Right renal pelvis (tissue), 4 donors: ENCODE measurements at regions not wholly inside any gene's neighbourhood (a gene's known extent, or its start where the extent isn't known, plus 50 kb on each side); places are given as distances from the start of the nearest gene placed in this dataset.
"Not testable (repeated sequence)": the region's sequence is repeated elsewhere in the genome, so short reads cannot be mapped to it uniquely, and the experiment has no call there.

Source experiments
- DNase-seq, 4 donors: peaks; one replicate each; pipeline ENCODE4 v3.0.0-alpha.2; 2013; ENCODE audit warnings: low read depth in 4 of 4, low spot score in 3 of 4, missing footprints in 1 of 4

GRCh38 chr1:157410457-157410856 is 141.9 kb downstream of the FCRL5 start:
- no peak for DNase-seq

DNA sequence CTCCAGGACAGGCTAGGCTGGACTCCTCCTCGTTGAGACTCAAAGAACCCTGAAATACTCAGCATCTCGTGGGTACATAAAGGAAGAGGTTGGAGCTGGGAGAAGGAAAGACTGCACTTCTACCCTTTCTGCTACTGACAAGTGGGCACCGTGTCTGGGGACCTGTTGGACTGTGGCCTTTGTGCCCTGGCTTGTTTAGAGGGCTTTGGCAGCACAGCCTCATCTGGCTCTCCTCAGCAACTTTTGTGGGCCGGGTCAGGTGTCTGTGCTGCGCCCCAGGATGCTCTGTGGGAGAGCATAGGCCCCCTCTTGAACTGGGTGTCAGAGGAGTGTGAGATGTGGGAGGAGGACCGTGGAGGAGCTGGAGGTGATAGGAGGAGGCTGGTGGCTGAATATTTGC is 142.4 kb downstream of the FCRL5 start:
- no peak for DNase-seq

- no peak for DNase-seq
These were observed 144.3 kb downstream of the FCRL5 start for GRCh38 chr1:157407917-157408525.

DNA sequence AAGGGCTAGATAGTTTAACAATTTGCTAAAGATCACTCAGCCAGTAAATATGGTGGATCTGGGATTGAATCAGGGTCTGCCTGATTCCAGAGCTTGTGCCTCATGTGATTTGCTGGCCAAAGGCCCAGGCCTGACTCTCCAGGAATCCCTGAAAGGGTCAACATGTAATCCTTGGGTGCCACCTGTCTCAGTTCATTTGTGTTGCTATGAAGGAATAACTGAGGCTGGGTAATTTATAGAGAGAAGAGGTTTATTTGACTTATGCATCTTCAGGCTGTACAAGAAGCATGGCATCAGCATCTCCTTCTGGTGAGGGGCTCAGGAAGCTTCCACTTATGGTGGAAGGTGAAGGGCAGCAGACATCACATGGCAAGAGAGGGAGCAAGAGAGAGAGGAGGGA is 144.9 kb downstream of the FCRL5 start:
- DNase-seq: no peak

DNA sequence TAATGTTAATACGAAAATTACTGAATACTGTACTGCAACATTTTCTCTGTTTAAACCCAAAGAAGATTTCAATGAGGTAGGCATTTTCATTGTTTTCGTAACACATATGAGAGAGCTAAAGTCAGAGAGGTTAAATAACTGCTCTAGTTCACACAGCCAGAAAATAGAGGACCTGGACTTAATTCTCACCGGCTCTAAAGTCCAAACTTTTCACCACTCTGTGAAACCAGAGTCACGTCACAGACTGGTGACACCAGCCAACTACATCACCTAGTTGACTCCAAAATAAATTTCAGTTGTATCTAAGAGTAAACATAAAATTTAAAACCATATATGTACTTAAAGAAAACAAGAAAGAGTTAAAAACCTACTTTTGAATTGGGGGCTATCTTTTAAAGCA is 146.7 kb downstream of the FCRL5 start:
- DNase-seq: no peak

GRCh38 chr1:157404614-157405013 is 147.7 kb downstream of the FCRL5 start:
- no peak for DNase-seq

DNA sequence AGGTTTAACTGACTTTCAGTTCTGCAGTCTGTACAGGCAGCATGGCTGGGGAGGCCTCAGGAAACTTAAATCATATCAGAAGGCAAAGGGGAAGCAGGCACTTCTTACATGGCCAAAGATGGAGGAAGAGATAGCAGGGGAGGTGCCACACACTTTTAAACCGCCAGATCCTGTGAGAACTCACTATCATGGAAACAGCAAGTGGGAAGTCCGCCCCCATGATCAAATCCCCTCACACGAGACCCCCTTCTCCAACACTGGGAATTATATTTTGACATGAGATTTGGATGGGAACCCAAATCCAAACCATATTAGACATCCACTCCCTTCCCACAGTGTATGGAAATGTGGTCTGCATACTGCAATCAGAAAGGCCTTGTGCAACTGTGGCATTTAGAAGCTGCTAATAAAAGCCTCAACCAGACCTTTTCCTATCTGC is 148.2 kb downstream of the FCRL5 start:
- DNase-seq: no peak

DNA sequence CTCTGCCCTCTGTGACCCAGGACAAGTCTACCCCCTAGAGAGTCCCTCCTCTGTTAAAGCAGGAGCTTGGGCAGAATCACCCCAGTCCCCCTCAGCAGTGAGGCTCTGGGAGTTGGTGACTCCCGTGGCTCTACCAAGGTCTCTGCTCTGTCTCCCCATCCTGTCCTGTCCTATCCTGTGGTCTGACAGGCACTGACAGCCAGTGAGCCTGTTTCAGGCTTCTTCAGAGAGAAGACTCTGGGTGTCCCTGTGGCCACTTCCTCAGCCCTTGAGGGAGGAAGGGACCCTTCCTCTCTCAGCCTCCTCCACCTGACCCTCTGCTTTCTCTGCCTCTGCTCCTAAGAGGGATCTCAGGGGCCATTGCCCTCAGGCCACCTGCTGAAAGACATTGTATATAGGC is 148.7 kb downstream of the FCRL5 start:
- no peak for DNase-seq

DNA sequence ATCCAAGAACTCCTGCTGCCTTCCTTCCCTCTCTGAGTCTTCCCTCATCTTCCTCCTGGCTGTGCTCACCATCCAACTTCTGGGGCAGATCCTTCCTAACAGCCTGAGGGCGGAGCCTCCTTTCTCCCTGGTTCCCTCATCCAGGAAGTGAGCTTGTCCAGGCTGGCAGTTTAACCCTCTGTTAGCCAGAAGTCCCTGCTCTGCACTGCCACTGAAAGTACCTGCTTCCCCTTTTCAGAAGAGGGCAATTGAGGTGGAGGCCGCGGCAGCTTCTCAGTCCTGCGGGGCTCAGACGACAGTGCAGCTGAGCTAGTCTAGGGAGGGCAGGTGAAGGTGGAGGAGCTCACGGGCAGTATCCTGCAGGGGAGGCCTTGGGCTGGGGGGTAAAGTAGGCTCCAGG is 149.1 kb downstream of the FCRL5 start:
- DNase-seq: no peak

GRCh38 chr1:157400766-157401165 is 151.5 kb downstream of the FCRL5 start:
- DNase-seq: no peak

DNA sequence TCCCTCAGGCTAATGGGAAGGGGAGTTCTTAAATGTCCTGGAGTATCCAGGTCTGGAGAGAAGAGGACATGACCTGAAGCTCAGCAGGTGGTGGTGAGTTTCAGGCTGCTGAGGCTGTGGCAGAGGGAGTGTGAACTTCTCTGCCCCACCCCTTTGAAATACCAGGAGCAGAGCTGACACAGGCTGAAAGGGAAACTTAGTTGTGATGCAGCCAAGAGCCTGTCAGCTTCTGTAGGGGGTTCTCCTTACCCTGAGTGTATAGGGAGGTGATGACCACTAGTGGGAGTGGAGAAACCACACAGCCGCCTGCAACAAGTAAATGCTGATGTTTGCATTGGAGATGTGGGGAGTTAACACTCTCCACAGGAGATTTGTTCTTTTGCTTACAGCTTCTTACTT is 152.3 kb downstream of the FCRL5 start:
- no peak for DNase-seq

DNA sequence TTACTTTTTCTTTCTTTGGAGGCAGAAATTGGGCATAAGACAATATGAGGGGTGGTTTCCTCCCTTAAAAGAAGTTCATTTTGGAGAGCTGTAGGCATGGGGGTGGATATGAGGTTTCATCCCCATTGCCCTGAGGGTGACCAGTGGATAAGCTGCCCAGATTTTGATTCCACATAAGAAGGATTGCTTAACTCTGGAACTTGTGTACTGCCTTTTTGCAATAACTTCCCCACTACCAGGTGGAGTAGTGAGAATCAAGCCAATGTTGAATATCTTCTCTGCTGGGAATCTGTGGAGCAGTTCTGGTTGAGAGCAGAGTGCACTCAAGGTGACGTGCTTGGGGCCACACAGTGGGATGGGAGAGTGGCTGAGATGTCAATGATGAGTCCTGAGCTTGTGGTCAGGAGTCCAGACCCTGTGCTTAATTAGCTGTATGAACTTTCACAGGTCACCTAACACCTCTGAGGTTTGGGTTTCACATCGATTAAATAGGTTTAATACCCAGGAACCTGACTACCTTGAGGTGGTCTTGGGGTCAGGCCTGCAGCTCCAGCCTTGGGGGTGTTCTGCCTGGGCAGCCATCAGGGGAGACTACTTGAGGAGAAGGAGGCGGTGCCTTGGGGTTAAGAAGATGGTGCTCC is 152.9 kb downstream of the FCRL5 start:
- no peak for DNase-seq

- DNase-seq: no peak
These were observed 161.7 kb downstream of the FCRL5 start for GRCh38 chr1:157390651-157391050.

- DNase-seq: no peak
These were observed 164.3 kb downstream of the FCRL5 start for GRCh38 chr1:157388057-157388456.

DNA sequence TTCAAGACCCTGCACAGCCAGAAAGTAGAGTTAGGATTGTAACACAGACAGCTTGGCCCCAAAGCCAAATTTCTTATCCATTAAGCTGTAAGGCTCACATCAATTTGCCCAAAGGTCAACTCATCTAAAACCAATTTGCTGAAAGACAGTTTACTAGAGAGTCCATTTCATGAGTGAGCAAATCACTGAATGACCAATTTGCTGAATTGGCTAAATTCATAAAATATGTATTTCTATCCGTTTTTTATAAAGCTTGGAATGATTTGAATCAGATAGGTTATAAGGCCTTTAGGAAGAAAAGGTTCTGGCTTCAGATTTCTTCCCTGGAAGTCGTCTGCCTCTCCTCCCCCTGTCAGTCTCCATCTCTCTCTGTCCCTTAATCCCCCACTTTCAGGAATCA is 168.1 kb downstream of the FCRL5 start:
- DNase-seq: no peak

DNA sequence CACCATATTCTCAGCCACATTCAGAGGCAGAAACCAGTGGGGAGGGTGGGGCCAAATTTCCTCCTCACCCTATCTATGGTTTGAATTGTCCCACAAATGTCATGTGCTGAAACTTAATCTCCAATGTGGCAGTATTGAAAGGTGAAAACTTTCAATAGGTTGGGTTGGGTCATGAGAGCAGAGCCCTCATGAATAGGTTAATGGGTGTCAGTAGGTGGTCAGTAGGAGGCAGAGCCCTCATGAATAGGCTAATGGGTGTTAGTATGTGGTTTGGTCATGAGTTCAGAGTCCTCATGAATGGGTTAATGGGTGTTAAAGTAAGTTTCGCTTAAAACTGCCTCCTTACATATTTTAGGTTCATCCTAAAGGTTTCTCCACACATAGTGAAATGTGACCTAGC is 170.0 kb downstream of the FCRL5 start:
- DNase-seq: no peak

DNA sequence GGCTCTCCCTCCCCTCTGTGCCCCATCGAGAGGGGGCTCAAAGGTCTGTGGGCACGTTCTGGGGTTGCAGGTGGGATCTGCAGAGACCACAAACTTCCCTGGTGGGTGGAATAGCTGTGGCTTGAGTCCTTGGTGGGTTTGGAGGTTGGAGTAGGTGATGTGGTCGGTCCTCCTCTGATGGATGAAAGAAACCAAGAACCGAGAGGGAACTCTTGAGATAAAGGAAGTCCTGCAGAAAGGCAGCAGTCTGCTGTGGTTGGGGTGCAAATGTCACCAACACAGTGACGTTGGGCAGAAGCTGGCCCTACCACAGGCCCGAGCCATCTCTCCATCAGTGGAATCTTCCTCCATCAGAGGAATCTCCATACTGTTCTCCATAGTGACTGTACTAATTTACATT is 171.8 kb downstream of the FCRL5 start:
- no peak for DNase-seq

GRCh38 chr1:157377280-157377713 is 175.0 kb downstream of the FCRL5 start:
- DNase-seq: peak in 1 of 4 donors; percentile 10

DNA sequence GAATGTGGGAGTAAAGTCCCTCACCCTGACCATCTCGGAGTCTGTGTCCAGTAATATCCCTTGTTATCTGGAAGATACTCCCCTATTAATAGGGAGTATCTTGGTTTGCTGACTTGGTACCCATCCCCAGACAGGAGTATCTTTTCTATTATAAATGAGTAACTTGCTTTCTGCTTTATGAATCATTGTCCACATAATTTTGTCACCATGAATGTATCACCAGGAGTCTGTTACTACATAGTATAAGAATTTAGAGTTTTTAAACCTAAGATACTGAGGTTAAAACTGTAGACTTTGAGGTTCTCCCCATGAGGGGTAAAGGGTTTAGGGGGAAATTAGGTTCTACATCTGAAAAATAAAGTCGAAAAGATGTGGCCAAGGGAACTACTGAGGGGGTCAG is 175.6 kb downstream of the FCRL5 start:
- no peak for DNase-seq

DNA sequence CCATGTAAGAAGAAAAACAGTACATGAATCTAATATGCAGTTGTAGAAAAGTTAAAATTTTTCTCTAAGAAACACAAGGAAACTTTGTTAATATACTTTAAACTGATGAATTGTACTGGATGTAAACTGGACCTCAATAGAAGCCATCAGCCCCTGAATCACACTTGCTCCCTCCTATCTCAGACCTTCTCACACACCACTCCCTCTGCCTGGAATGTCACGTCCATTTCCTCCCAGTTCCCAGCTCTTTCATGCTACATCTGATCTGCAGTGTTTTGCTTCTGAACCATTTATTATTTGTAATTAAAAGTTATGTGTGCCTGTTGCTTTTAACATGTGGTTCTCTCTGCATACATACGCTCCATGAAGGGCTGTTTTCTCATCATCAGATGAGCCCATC is 180.0 kb downstream of the FCRL5 start:
- not testable (repeated sequence) for DNase-seq

GRCh38 chr1:157371826-157372225 is 180.5 kb downstream of the FCRL5 start:
- no peak for DNase-seq

- no peak for DNase-seq
These were observed 181.1 kb downstream of the FCRL5 start for GRCh38 chr1:157371221-157371620.

DNA sequence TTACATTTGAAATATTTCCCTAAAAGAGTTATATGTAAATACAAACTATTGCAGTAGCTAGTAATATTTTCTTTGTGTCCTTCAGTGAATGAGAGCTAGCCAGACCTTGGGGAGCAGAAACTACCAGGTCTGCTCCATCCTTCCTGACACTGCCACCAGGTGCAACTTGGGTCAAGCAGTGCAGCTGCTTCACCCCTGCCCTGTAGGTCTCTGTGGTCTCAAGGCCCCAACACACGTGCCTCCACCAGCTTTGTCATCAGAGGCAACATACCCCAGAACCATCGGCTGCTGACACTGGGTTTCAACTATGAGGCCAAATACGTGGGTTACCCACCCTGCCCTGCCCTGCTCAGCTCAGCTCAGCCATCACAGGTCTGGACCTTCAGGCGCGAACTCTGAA is 181.6 kb downstream of the FCRL5 start:
- no peak for DNase-seq
